ENCODE measurements at regions not wholly inside any gene's neighbourhood (a gene's known extent, or its start where the extent isn't known, plus 50 kb on each side); places are given as distances from the start of the nearest gene placed in this dataset.

DNA sequence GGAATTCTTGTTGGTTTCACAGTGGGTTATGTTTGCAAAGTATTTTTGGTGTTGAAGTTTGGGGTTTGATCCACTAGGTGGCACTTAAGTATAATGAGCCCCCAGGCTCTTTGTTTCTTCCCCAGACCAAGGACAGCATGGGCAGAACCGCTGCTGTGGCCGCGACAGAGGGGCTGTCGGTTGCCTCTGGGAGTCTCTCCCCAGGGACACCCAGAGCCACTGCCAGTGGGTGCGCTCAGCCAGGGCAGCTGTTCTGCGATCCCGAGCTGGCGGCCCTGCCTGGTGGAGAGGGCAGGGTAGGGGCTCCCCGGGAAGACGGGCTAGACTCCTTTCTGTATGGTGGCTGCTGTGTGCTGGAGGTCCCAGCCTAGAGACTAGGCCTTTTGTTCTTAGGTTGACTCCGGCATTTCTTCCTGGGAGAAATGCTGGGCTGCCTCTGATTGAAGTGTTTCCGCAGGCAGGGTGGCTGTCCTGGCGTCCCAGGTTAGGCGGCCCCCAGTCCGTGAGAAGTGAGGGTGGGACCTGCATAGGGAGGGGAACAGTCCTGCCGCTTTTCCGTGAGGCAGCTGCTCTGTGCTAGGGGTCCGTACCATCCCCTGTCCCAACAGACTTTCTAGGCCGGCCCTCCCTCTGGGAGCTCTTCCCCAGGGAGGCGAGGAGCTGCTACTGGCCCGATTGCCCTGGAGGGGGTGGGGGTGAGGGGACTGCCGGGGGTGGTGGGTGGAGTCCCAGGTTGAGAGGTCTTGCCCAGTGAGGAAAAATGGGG lies 253.1 kb upstream of the PELI2 start:
- no peak for TF ChIP-seq CHD1 (IDR thresholded peaks at IDR 0.05; ENCODE audit: low read depth, low read length)
- TF ChIP-seq, protein P1, sequence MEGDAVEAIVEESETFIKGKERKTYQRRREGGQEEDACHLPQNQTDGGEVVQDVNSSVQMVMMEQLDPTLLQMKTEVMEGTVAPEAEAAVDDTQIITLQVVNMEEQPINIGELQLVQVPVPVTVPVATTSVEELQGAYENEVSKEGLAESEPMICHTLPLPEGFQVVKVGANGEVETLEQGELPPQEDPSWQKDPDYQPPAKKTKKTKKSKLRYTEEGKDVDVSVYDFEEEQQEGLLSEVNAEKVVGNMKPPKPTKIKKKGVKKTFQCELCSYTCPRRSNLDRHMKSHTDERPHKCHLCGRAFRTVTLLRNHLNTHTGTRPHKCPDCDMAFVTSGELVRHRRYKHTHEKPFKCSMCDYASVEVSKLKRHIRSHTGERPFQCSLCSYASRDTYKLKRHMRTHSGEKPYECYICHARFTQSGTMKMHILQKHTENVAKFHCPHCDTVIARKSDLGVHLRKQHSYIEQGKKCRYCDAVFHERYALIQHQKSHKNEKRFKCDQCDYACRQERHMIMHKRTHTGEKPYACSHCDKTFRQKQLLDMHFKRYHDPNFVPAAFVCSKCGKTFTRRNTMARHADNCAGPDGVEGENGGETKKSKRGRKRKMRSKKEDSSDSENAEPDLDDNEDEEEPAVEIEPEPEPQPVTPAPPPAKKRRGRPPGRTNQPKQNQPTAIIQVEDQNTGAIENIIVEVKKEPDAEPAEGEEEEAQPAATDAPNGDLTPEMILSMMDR (conservative IDR thresholded peaks at IDR 0.05; ENCODE audit: low read depth, low read length), result no peak
- TF ChIP-seq POLR2A (IDR thresholded peaks at IDR 0.05; ENCODE audit: low read depth, low read length), result no peak
- TF ChIP-seq SMC3 (IDR thresholded peaks at IDR 0.05; ENCODE audit: low read depth, low read length), result no peak
- TF ChIP-seq, protein P2, sequence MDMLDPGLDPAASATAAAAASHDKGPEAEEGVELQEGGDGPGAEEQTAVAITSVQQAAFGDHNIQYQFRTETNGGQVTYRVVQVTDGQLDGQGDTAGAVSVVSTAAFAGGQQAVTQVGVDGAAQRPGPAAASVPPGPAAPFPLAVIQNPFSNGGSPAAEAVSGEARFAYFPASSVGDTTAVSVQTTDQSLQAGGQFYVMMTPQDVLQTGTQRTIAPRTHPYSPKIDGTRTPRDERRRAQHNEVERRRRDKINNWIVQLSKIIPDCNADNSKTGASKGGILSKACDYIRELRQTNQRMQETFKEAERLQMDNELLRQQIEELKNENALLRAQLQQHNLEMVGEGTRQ (IDR thresholded peaks at IDR 0.05; ENCODE audit: low read depth, low read length), result no peak
- no peak for TF ChIP-seq CEBPB (IDR thresholded peaks at IDR 0.05; ENCODE audit: low read depth, low read length)
- TF ChIP-seq RFX5 (IDR thresholded peaks at IDR 0.05; ENCODE audit: low read depth, low read length), result no peak
- TF ChIP-seq MAFK (IDR thresholded peaks at IDR 0.05; ENCODE audit: low read depth, low read length), result no peak
- TF ChIP-seq BHLHE40 (IDR thresholded peaks at IDR 0.05; ENCODE audit: low read depth, low read length), result no peak
- TF ChIP-seq, protein P3, sequence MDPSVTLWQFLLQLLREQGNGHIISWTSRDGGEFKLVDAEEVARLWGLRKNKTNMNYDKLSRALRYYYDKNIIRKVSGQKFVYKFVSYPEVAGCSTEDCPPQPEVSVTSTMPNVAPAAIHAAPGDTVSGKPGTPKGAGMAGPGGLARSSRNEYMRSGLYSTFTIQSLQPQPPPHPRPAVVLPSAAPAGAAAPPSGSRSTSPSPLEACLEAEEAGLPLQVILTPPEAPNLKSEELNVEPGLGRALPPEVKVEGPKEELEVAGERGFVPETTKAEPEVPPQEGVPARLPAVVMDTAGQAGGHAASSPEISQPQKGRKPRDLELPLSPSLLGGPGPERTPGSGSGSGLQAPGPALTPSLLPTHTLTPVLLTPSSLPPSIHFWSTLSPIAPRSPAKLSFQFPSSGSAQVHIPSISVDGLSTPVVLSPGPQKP (IDR thresholded peaks at IDR 0.05; ENCODE audit: borderline replicate concordance, low read depth, low read length), result no peak
- no peak for TF ChIP-seq RAD21 (IDR thresholded peaks at IDR 0.05; ENCODE audit: low read length)
- no peak for TF ChIP-seq MXI1 (IDR thresholded peaks at IDR 0.05; ENCODE audit: borderline replicate concordance, low read depth, low read length)
- TF ChIP-seq FOS (IDR thresholded peaks at IDR 0.05; ENCODE audit: low read depth, low read length), result no peak
